GM12878 (cell line): ENCODE measurements at regions not wholly inside any gene's neighbourhood (a gene's known extent, or its start where the extent isn't known, plus 50 kb on each side); places are given as distances from the start of the nearest gene placed in this dataset.

ENCODE experiments used
- ATF7 ChIP-seq: fragments of 450-650 bp; IDR thresholded peaks from 2 replicates; pipeline ENCODE4 v1.6.1; 2016; ENCODE audit warnings: low read depth, mild to moderate bottlenecking
- CREM ChIP-seq: IDR thresholded peaks from 2 replicates; pipeline ENCODE4 v1.6.1; 2014; ENCODE audit warnings: antibody characterized with exemption, low read depth
- CTCF ChIP-seq, 3 experiments: IDR thresholded peaks in 2 of 3; conservative IDR thresholded peaks in 1 of 3; 2 replicates each; pipeline ENCODE4 v1.5.1; 2011; ENCODE audit warnings: low read depth in 3 of 3, low read length in 3 of 3, mild to moderate bottlenecking in 3 of 3, control low read depth in 2 of 3, moderate library complexity in 2 of 3, inconsistent platforms in 1 of 3, mixed read lengths in 1 of 3; ENCODE audit not compliant: control insufficient read depth in 2 of 3, insufficient read depth in 1 of 3; ENCODE audit errors: extremely low read depth in 1 of 3
- EZH2 ChIP-seq: IDR thresholded peaks from 2 replicates; pipeline ENCODE4 v1.6.1; 2012; ENCODE audit warnings: low read depth, mild to moderate bottlenecking, control low read depth, inconsistent platforms, low read length, borderline replicate concordance; ENCODE audit not compliant: control insufficient read depth
- HDAC2 ChIP-seq: fragments of 200-600 bp; sonication (generic); IDR thresholded peaks from 2 replicates; pipeline ENCODE4 v1.6.1; 2017

- no peak for TF ChIP-seq EZH2
- TF ChIP-seq ATF7, result no peak
- no peak for TF ChIP-seq CREM
- no peak for TF ChIP-seq HDAC2
- no peak for TF ChIP-seq CTCF (IDR thresholded peaks at IDR 0.05 in 2 of 3, conservative IDR thresholded peaks at IDR 0.05 in 1 of 3; ENCODE audit: control insufficient read depth in 2 of 3, extremely low read depth in 1 of 3, insufficient read depth in 1 of 3, low read depth in 3 of 3, low read length in 3 of 3)
These were observed 256.0 kb upstream of the AUTS2 start for GRCh38 chr7:69342154-69342884.
